Panc1 (cell line): ENCODE measurements at regions not wholly inside any gene's neighbourhood (a gene's known extent, or its start where the extent isn't known, plus 50 kb on each side); places are given as distances from the start of the nearest gene placed in this dataset.

Source experiments
- ATAC-seq: fragments of 200-7000 bp; cut with Tn5 transposase; 2 replicates; pipeline ENCODE4 v1.9.1; 2020; ENCODE audit warnings: mild to moderate bottlenecking, moderate library complexity
- BruUV-seq: library from RNA; stranded (reverse); fragments of 400-500 nt; replicated peaks from 2 replicates; lab custom pipeline; 2021; lab: Mats Ljungman, UMichigan
- CTCF ChIA-PET: fragments of 300-600 bp; sonication (Branson Sonifier 250); formaldehyde crosslinking; loops from one replicate; lab custom pipeline; 2022; ENCODE audit warnings: antibody characterized with exemption; lab: Charles Lee
- POLR2A ChIA-PET: fragments of 300-600 bp; sonication (Branson Sonifier 250); formaldehyde crosslinking; loops from one replicate; lab custom pipeline; 2022; ENCODE audit warnings: antibody characterized with exemption; lab: Charles Lee
- DNase-seq: peaks from one replicate; pipeline ENCODE4 v3.0.0-alpha.2; 2010; ENCODE audit warnings: low read depth, low spot score
- H3K27ac ChIP-seq: 2 replicates; pipeline ENCODE4 v1.5.1; 2011; ENCODE audit warnings: mild to moderate bottlenecking, low read length, inconsistent platforms
- H3K27me3 ChIP-seq: fragments of 200-500 bp; sonication (Bioruptor generic); 2 replicates; pipeline ENCODE4 v1.6.0; 2014; ENCODE audit warnings: low read length, inconsistent platforms; ENCODE audit not compliant: control insufficient read depth, insufficient read depth
- H3K36me3 ChIP-seq: fragments of 200-500 bp; sonication (Bioruptor generic); 2 replicates; pipeline ENCODE4 v1.5.1; 2014; ENCODE audit warnings: inconsistent platforms, mild to moderate bottlenecking, low read length, moderate library complexity; ENCODE audit not compliant: control insufficient read depth, insufficient read depth
- H3K4me1 ChIP-seq: 2 replicates; pipeline ENCODE4 v1.5.1; 2011; ENCODE audit warnings: inconsistent platforms, mild to moderate bottlenecking, low read length, moderate library complexity; ENCODE audit not compliant: control insufficient read depth, insufficient read depth
- H3K4me3 ChIP-seq, 2 experiments: 2 replicates each; pipeline ENCODE4 v1.5.1; 2011 to 2012; ENCODE audit warnings: low read depth in 2 of 2, low read length in 2 of 2, mild to moderate bottlenecking in 2 of 2, inconsistent platforms in 1 of 2, moderate library complexity in 1 of 2
- H3K9me3 ChIP-seq: fragments of 200-500 bp; sonication (Bioruptor generic); 2 replicates; pipeline ENCODE4 v1.5.1; 2014; ENCODE audit warnings: low read depth, mild to moderate bottlenecking, inconsistent platforms, low read length, moderate library complexity; ENCODE audit not compliant: control insufficient read depth, insufficient read depth
- POLR2AphosphoS5 ChIP-seq: IDR thresholded peaks from 2 replicates; pipeline ENCODE4 v1.6.1; 2012; ENCODE audit warnings: mild to moderate bottlenecking, low read depth, low read length, moderate library complexity
- REST ChIP-seq, 2 experiments: IDR thresholded peaks; 2 replicates each; pipeline ENCODE4 v1.6.1; 2011 to 2012; ENCODE audit warnings: low read depth in 2 of 2, control low read depth in 1 of 2, low read length in 1 of 2, mild to moderate bottlenecking in 1 of 2, moderate library complexity in 1 of 2; ENCODE audit not compliant: insufficient read depth in 1 of 2
- SIN3A ChIP-seq: IDR thresholded peaks from 2 replicates; pipeline ENCODE4 v1.6.1; 2012; ENCODE audit warnings: low read depth, mild to moderate bottlenecking, low read length, moderate library complexity, borderline replicate concordance; ENCODE audit not compliant: insufficient read depth
- TCF7L2 ChIP-seq: IDR thresholded peaks from 2 replicates; pipeline ENCODE4 v1.6.1; 2011; ENCODE audit warnings: mild to moderate bottlenecking, low read depth, low read length, inconsistent platforms
- in situ Hi-C: cut with HindIII; loops from 2 replicates; pipeline ENCODE4 v1.10.0; 2016; ENCODE audit warnings: low sequenced_read_pairs, low pct_unique_long_range_greater_than_20kb
- intact Hi-C: fragments of 100-400 bp; cut with micrococcal nuclease; formaldehyde crosslinking; loops from one replicate; pipeline ENCODE4 v1.10.0; 2022; ENCODE audit not compliant: unreplicated experiment
- TF ChIP-seq, protein P1 (sequence below): fragments of 450-650 bp; IDR thresholded peaks from 2 replicates; pipeline ENCODE4 v1.5.1; 2017; ENCODE audit warnings: mild to moderate bottlenecking

- no peak for ATAC-seq
- H3K36me3 ChIP-seq: no peaks in the 10 kb centered on the region
- no peak overlapping the region for H3K4me3 ChIP-seq
- H3K9me3 ChIP-seq: no peaks in the 10 kb centered on the region
- intact Hi-C loops: no loop called here
- DNase-seq: no peak
- POLR2A ChIA-PET: no interaction called here
- no peak for TF ChIP-seq REST (IDR thresholded peaks at IDR 0.05; ENCODE audit: insufficient read depth in 1 of 2, low read depth in 2 of 2, low read length in 1 of 2)
- no peak for TF ChIP-seq POLR2AphosphoS5
- in situ Hi-C loops: no loop called here
- BruUV-seq: no TSS peak
- no peaks in the 10 kb centered on the region for H3K27me3 ChIP-seq
- H3K4me1 ChIP-seq: no peaks in the 10 kb centered on the region
- no peak overlapping the region for H3K27ac ChIP-seq
- CTCF ChIA-PET: no interaction called here
Observed at GRCh38 chr5:148765061-148765460, 61.4 kb upstream of the ADRB2 start.

DNA sequence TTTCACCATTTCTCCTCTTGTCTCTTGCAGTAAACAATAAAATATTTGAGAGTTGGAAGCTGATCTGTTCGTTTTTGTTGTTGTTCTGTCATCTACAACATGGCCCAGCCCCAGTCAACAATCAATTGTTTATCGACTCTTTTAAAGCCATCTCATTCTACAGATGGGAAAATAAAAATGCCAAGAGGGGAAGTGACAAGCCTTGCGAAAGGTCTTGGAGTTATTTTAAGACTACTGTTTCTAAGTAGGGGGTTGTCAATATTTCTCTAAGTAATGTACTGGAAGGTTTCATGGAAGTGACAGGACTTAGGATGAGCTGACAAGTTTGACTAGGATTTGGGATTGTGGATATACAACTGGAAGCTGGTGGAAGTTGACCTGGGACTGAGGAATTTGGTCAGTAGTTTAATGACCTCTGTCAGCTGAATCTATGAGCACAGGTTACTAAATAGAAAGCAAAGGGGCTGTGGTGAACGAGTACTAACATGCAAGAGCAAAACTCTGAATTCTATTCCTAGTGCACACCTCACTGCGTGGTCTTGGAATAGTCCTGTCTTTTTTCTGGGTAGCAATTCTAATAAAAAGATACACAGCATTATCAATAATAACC, 57.5 kb upstream of the ADRB2 start:
- H3K9me3 ChIP-seq: no peaks in the 10 kb centered on the region
- ChIA-PET POLR2A (interaction anchor here (0.7 kb wide), 1 partner anchor 12 kb away, joined by 8 read pairs; no protein-coding TSS in a partner anchor), CTCF (interaction anchor here (0.7 kb wide), 1 partner anchor 25 kb away, joined by 4 read pairs; no protein-coding TSS in a partner anchor)
- H3K36me3 ChIP-seq: no peaks in the 10 kb centered on the region
- intact Hi-C loops (no loop called here), in situ Hi-C loops (no loop called here)
- TF ChIP-seq, protein P1, sequence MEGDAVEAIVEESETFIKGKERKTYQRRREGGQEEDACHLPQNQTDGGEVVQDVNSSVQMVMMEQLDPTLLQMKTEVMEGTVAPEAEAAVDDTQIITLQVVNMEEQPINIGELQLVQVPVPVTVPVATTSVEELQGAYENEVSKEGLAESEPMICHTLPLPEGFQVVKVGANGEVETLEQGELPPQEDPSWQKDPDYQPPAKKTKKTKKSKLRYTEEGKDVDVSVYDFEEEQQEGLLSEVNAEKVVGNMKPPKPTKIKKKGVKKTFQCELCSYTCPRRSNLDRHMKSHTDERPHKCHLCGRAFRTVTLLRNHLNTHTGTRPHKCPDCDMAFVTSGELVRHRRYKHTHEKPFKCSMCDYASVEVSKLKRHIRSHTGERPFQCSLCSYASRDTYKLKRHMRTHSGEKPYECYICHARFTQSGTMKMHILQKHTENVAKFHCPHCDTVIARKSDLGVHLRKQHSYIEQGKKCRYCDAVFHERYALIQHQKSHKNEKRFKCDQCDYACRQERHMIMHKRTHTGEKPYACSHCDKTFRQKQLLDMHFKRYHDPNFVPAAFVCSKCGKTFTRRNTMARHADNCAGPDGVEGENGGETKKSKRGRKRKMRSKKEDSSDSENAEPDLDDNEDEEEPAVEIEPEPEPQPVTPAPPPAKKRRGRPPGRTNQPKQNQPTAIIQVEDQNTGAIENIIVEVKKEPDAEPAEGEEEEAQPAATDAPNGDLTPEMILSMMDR: no peak
- TF ChIP-seq SIN3A (no peak), REST (IDR thresholded peaks at IDR 0.05; ENCODE audit: insufficient read depth in 1 of 2, low read depth in 2 of 2, low read length in 1 of 2) (no peak), POLR2AphosphoS5 (no peak), TCF7L2 (no peak)
- DNase-seq: no peak
- H3K4me1 ChIP-seq: no peaks in the 10 kb centered on the region
- no peak overlapping the region for H3K4me3 ChIP-seq
- H3K27ac ChIP-seq: no peak overlapping the region
- ATAC-seq: no peak
- no peaks in the 10 kb centered on the region; the same call in 1 of the 2 replicates for H3K27me3 ChIP-seq
- BruUV-seq: no TSS peak
